NCI-H748 (cell line): ENCODE measurements at regions not wholly inside any gene's neighbourhood (a gene's known extent, or its start where the extent isn't known, plus 50 kb on each side); places are given as distances from the start of the nearest gene placed in this dataset.

Experiments used
- DNase-seq: peaks from one replicate; lab custom pipeline; 2025; ENCODE audit not compliant: unreplicated experiment; lab: John Stamatoyannopoulos, UW

- DNase-seq: no peak
Observed at GRCh38 chr4:128536746-128537145, 249.1 kb upstream of the PGRMC2 start.

DNA sequence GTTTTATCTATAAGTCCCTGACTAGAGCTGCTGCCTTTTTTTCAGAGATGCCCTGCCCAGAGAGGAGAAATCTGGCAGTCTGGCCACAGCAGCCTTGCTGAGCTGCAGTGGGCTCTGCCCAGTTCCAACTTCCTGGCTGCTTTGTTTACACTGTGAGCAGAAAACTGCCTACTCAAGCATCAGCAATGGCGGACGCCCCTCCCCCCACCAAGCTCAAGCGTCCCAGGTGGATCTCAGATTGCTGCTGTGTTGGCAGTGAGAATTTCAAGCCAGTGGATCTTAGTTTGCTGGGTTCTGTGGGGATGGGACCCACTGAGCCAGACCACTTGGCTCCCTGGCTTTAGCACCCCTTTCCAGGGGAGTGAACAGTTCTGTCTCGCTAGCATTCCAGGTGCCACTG is 247.9 kb upstream of the PGRMC2 start:
- DNase-seq: peak; percentile 66

GRCh38 chr4:128528793-128529553 is 241.4 kb upstream of the PGRMC2 start:
- no peak for DNase-seq

DNA sequence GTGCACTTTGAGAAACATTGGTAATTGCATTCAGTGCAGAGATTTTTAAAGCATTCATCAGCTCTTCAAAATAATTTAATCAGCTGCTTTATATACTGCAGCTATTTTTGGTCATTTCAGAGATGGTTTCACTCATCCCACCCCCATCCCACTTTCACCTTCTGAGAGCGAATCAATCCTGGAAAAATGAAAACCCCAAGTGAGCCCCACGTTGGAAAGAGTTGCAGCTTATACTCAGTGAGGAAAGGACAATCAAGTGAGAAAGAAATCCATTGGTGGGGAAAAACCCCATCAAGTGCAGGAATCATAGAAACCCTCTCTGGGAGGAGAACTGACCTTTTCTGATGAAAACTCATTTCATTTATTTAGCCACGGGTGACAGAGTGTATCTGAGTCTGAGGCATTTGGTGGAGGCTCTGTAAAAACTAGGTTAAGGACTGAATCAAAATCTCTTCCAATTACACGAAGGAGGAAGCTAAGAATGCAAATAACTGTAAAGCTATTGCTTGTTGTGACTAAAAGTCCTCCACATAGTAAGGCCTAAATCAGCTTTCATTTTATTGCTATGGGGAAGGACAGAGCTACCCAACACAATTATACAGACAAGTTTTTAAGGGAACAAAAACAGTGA is 240.4 kb upstream of the PGRMC2 start:
- no peak for DNase-seq

DNA sequence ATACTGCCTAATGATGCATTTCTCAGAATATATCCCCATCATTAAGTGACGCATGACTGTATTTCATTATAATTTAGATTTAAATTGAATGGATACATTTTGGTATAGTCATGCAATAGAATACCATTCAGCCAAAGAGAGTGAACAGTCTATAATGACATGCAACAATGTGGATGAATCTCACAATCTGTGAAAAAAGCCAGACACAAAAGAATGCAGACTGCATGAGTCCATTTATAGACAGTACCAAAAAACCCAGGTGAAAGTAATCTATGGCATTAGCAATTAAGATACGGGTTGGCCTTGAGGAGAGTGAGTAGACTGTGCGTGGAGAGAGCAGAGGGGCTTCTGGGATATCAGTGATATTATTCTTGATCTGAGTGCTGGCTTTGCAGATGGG is 239.7 kb upstream of the PGRMC2 start:
- DNase-seq: no peak

DNA sequence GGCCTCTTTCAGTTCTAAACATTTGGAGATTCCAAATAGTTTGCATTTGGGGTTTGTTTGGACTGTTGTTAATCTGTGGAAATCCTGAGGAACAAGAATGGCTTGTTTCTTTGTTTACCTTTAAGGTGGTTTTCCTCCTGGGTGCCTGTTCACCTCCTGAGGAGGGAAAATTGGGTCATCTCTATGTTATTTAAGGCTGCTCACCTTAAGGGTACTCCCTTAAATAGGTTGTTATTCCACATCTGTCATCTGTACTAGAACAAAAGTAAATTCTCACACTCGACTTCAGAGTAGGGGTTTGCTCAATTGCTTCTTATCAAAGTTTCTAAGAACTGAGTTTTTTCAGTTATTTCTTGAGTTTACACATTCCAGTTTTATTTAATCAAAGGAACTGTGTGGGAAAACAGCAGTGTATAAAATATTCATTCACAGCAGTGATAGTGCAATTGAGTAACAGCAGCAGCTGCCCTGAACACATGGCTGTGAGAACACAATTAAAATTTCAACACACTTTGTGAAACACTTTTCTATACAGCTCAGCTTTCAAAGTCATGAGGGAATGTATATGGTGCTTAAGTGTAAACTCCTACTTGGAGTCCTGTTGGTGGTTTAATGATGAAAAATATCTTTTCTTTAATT is 238.5 kb upstream of the PGRMC2 start:
- DNase-seq: no peak

DNA sequence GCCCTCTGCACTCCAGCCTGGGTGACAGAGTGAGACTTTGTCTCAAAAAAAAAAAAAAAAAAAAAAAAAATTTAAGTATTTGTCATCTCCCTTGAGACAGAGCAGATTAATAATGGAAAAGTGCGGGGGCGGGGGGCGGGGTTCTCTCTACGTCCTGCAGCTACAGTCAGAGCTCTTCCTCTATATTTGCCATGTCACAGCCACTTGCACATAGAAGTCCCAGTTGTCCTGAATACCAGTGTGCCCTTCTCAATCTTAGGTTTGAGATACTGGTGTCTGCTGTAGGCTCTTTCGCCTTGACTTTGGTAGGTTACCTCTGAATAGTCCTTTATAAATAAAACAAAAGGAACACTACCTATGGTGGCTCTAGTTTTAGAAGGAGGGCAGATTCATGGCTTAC is 237.8 kb upstream of the PGRMC2 start:
- no peak for DNase-seq

- DNase-seq: no peak
Observed at GRCh38 chr4:128524311-128524710, 236.7 kb upstream of the PGRMC2 start.

DNA sequence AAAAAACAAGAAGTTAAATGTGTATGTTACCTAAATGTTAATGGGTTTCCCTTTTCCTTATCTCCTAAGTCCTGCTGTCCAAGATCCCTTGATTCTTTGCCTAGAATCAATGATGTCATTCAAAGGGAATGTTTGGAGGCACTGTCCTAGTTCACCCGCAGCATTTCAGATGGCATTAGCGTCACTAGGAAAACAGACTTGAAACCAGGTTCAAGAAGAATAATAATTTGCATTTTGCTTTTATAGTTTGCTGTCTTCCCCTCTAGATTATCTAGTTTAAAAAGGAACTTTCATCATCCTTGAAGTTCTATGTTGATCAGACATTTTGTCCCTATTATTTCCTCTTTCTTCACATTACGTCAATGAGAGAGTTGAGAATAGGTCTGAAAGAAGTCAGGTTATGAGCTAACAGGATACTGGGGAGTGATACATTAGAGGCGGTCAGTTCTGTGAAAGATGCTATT is 234.1 kb upstream of the PGRMC2 start:
- no peak for DNase-seq

GRCh38 chr4:128521156-128521555 is 233.5 kb upstream of the PGRMC2 start:
- no peak for DNase-seq

DNA sequence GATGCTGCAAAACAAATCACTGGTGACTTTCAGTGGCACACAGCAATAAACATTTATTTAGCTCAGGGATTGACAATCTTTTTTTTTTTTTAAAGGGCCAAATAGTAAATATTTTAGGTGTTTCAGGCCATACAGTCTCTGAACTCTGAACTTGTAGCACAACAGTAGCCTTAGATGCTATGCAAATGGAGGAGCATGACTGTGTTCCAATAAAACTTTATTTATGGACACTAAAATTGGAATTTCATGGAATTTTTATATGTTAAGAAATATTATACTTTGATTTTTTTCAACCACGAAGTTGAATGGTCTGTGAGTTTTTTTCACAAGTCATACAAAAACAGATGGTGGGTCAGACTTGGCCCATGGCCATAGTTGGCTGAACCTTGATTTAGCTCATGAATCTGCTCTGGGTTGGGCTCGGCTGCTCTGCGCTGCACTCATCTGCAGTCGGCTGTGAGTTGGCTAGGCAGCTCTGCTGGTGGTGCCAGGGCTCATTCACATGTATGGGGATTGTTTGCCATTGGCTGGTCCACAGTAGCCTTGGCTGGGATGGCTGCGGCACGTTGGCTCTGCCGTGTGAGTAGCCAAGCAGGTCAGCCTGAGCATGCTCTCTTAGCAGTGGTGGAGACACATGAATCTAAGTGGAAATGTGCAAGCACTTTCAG is 231.7 kb upstream of the PGRMC2 start:
- no peak for DNase-seq

GRCh38 chr4:128517739-128518510 is 230.3 kb upstream of the PGRMC2 start:
- no peak for DNase-seq

DNA sequence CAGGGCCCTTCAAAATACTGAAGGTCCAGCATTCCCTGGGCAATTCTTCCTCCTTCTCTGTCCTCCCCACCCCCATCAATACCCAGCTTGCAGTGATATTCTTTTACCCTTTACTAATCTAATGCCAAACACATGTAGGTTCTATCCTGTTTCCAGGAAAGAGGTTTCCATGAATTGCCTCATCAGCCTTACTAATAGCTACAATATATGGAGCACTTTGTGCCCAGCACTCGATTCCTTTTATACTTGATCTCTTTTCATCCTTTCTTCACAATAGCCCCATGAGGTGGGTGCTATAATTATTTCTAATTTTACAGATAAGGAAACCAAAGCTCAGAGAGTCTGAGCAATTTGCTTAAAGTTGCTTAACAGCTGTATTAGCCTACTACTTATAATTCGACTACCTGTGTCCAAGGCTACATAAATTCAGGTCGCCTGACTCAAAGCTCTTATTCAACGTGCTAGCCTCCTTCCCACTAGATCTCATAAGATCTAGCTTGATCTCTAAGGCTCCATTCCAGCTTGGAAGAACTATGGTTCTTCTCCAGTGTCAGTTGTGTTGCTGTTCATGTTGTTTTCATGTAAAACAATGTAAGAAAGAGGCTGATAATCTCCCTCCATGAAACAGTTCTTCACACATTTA is 229.6 kb upstream of the PGRMC2 start:
- DNase-seq: no peak

GRCh38 chr4:128516301-128516969 is 228.8 kb upstream of the PGRMC2 start:
- DNase-seq: no peak

DNA sequence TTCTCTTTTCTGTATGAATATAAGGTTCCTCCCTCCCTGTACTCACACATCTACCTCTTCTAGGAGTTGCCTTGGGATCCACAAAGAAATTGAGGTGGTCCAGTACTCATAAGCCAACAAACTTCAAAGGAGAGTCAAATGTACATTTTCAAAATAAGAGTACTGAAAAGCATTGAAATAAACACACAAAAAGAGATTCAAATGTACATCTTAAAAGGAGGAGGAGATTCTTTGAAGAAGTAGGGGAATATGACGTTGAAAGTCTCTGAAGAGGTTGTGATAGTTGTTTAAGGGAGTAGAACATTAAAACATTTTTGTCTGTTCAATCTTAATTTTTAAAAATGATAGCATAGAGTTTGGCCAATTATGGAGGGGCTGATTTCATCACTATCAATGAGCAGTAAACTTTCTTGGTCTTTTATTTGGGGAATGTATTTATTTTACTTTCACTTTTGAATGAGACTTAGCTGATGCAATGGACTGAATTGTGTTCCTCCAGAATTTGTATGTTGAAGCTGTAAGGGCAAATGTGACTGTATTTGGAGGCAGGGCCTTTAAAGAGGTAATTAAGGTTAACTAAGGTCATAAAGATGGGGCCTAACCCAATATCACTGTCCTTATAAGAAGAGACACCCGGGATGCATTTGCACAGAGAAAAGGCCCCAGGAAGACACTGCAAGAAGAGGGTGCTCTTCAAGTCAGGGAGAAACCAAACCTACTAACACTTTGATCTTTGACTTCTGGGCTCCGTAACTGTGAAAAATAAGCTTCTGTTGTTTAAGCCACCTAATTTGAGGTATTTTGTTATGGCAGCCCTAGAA is 226.3 kb upstream of the PGRMC2 start:
- DNase-seq: no peak

- DNase-seq: no peak
Observed at GRCh38 chr4:128512767-128513322, 225.2 kb upstream of the PGRMC2 start.

DNA sequence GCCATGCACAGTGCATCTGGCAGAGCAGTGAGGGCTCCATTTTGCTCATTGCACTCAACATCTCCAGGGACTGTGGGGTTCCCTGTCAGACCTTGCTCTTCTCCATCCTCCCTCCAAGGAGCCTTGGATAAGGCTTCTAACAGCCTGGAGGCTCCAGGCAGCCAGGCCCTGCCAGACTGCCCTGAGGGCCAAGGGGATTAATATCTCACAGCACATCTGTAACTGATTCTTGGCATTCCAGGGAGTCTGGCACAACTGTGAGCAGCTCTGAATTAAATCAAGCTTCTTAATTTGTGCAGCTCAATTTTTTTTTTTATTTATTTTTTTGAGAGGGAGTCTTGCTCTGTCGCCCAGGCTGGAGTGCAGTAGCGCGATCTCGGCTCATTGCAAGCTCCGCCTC is 224.5 kb upstream of the PGRMC2 start:
- no peak for DNase-seq

DNA sequence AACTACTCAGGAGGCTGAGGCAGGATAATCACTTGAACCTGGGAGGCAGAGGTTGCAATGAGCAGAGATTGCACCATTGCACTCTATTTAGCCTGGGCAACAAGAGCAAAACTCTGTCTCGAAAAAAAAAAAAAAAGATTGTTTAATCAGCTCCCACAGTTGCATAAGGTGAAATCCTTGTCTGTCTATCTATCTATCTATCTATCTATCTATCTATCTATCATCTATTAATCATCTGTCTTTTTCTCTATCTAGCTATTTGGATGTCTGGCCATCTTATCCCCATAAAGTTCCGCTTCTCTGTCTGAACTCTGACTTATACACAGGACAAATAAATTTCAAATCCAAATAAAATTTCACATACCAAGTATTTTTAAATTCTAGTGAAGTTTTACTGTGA is 223.2 kb upstream of the PGRMC2 start:
- DNase-seq: no peak
